Activated CD4-positive, alpha-beta T cell treated with anti-CD3 and anti-CD28 coated beads, Interleukin-2, amount 50 U/mL, for 48 hours (primary cell): ENCODE measurements at regions not wholly inside any gene's neighbourhood (a gene's known extent, or its start where the extent isn't known, plus 50 kb on each side); places are given as distances from the start of the nearest gene placed in this dataset.
A peak's percentile ranks its signal among the peaks of the same experiment; 100 is the strongest.

Experiments
- DNase-seq, 2 experiments: peaks; one replicate each; pipeline ENCODE4 v3.0.0-alpha.2; 2020

GRCh38 chrY:19354061-19354856, 390.3 kb downstream of the KDM5D start:
- no peak for DNase-seq

GRCh38 chrY:19351616-19352015, 392.9 kb downstream of the KDM5D start:
- no peak for DNase-seq

GRCh38 chrY:19321701-19322100, 422.8 kb downstream of the KDM5D start:
- no peak for DNase-seq

- no peak for DNase-seq
Measured at GRCh38 chrY:19319135-19319534, 425.4 kb downstream of the KDM5D start.

GRCh38 chrY:19317271-19317987, 427.1 kb downstream of the KDM5D start:
- no peak for DNase-seq

- DNase-seq: no peak
Measured at GRCh38 chrY:19307627-19308026, 436.9 kb downstream of the KDM5D start.

- no peak for DNase-seq
Measured at GRCh38 chrY:19303136-19303535, 441.4 kb downstream of the KDM5D start.

GRCh38 chrY:19290925-19291324, 453.6 kb downstream of the KDM5D start:
- no peak for DNase-seq

GRCh38 chrY:19274076-19274475, 470.4 kb downstream of the KDM5D start:
- no peak for DNase-seq

GRCh38 chrY:19268331-19268730, 476.2 kb downstream of the KDM5D start:
- DNase-seq: no peak

GRCh38 chrY:19265404-19265803, 479.1 kb downstream of the KDM5D start:
- no peak for DNase-seq

- no peak for DNase-seq
Measured at GRCh38 chrY:19262310-19262709, 482.2 kb downstream of the KDM5D start.

GRCh38 chrY:19232276-19232994, 458.9 kb upstream of the HSFY2 start:
- peak in 1 of 2 experiments; percentile 11 for DNase-seq

- no peak for DNase-seq
Measured at GRCh38 chrY:19220784-19221183, 447.2 kb upstream of the HSFY2 start.

GRCh38 chrY:19208915-19209314, 435.4 kb upstream of the HSFY2 start:
- no peak for DNase-seq

GRCh38 chrY:19207048-19207447, 433.5 kb upstream of the HSFY2 start:
- DNase-seq: no peak

- no peak for DNase-seq
Measured at GRCh38 chrY:19180824-19181223, 407.3 kb upstream of the HSFY2 start.

GRCh38 chrY:19168202-19168565, 394.6 kb upstream of the HSFY2 start:
- no peak for DNase-seq

- no peak for DNase-seq
Measured at GRCh38 chrY:19167319-19168201, 394.0 kb upstream of the HSFY2 start.

GRCh38 chrY:19148783-19149182, 375.2 kb upstream of the HSFY2 start:
- DNase-seq: no peak

GRCh38 chrY:19146296-19146695, 372.8 kb upstream of the HSFY2 start:
- DNase-seq: no peak

- no peak for DNase-seq
Measured at GRCh38 chrY:19142093-19142492, 368.6 kb upstream of the HSFY2 start.
